IMR-90 (cell line): ENCODE measurements at regions not wholly inside any gene's neighbourhood (a gene's known extent, or its start where the extent isn't known, plus 50 kb on each side); places are given as distances from the start of the nearest gene placed in this dataset.

ENCODE experiments used
- ATAC-seq: fragments of 200-7000 bp; cut with Tn5 transposase; 2 replicates; pipeline ENCODE4 v1.9.1; 2020; ENCODE audit warnings: low read depth, mild to moderate bottlenecking, moderate library complexity
- BruUV-seq: library from RNA; stranded (reverse); fragments of 400-500 nt; replicated peaks from 2 replicates; lab custom pipeline; 2021; lab: Mats Ljungman, UMichigan
- CTCF ChIA-PET: fragments of 300-600 bp; formaldehyde crosslinking; extraction: SDS; loops from one replicate; lab custom pipeline; 2021; ENCODE audit warnings: antibody characterized with exemption; lab: Yijun Ruan, JAX
- POLR2A ChIA-PET: fragments of 300-600 bp; sonication (Branson Sonifier 250); formaldehyde crosslinking; loops from one replicate; lab custom pipeline; 2022; ENCODE audit warnings: antibody characterized with exemption; ENCODE audit not compliant: unreplicated experiment; lab: Charles Lee
- DNase-seq: peaks from one replicate; pipeline ENCODE4 v3.0.0; 2013
- H2AFZ ChIP-seq: replicated peaks from 2 replicates; pipeline ENCODE3; 2013; ENCODE audit warnings: low read length, mild to moderate bottlenecking; ENCODE audit not compliant: poor library complexity
- H2AK5ac ChIP-seq: 2 replicates; pipeline ENCODE4 v1.6.1; 2013; ENCODE audit warnings: low read depth, low read length, inconsistent platforms
- H2AK9ac ChIP-seq: replicated peaks from 2 replicates; pipeline ENCODE3; 2013; ENCODE audit warnings: mild to moderate bottlenecking, low read depth, low read length, moderate library complexity; ENCODE audit not compliant: poor library complexity
- H2BK120ac ChIP-seq: 2 replicates; pipeline ENCODE4 v1.6.1; 2013; ENCODE audit warnings: low read depth, low read length, inconsistent platforms
- H2BK15ac ChIP-seq: 3 replicates; pipeline ENCODE4 v1.6.1; 2013; ENCODE audit warnings: low read depth, low read length, inconsistent platforms
- H2BK20ac ChIP-seq: 2 replicates; pipeline ENCODE4 v1.6.1; 2013; ENCODE audit warnings: low read depth, mild to moderate bottlenecking, inconsistent platforms, low read length, moderate library complexity
- H2BK5ac ChIP-seq: 2 replicates; pipeline ENCODE4 v1.6.1; 2013; ENCODE audit warnings: mild to moderate bottlenecking, low read depth, low read length, inconsistent platforms; ENCODE audit not compliant: poor library complexity, severe bottlenecking
- H3K14ac ChIP-seq: replicated peaks from 2 replicates; pipeline ENCODE4 v1.6.1; 2013; ENCODE audit warnings: low read depth, low read length, inconsistent platforms
- H3K18ac ChIP-seq: 2 replicates; pipeline ENCODE4 v1.6.1; 2013; ENCODE audit warnings: low read depth, low read length, control low read depth
- H3K23ac ChIP-seq: 2 replicates; pipeline ENCODE4 v1.6.1; 2013; ENCODE audit warnings: low read depth, low read length, inconsistent platforms
- H3K27ac ChIP-seq: 2 replicates; pipeline ENCODE4 v1.5.1; 2013; ENCODE audit warnings: mild to moderate bottlenecking, control low read depth, low read length; ENCODE audit not compliant: insufficient read depth
- H3K27me3 ChIP-seq: 2 replicates; pipeline ENCODE4 v1.6.1; 2013; ENCODE audit warnings: low read length; ENCODE audit not compliant: control insufficient read depth, insufficient read depth
- H3K36me3 ChIP-seq: 2 replicates; pipeline ENCODE4 v1.6.1; 2013; ENCODE audit warnings: low read length, mixed read lengths; ENCODE audit not compliant: control insufficient read depth, insufficient read depth
- H3K4ac ChIP-seq: 2 replicates; pipeline ENCODE4 v1.6.1; 2013; ENCODE audit warnings: low read depth, low read length, inconsistent platforms
- H3K4me1 ChIP-seq: 2 replicates; pipeline ENCODE4 v1.6.1; 2013; ENCODE audit warnings: low read length, mixed read lengths; ENCODE audit not compliant: control insufficient read depth, insufficient read depth
- H3K4me2 ChIP-seq: 2 replicates; pipeline ENCODE4 v1.6.1; 2013; ENCODE audit warnings: low read depth, mild to moderate bottlenecking, control low read depth, low read length, moderate library complexity
- H3K4me3 ChIP-seq: 2 replicates; pipeline ENCODE4 v1.5.1; 2013; ENCODE audit warnings: low read depth, mild to moderate bottlenecking, control low read depth, low read length, moderate library complexity; ENCODE audit not compliant: insufficient read depth
- H3K56ac ChIP-seq: 2 replicates; pipeline ENCODE4 v1.6.1; 2013; ENCODE audit warnings: low read length, inconsistent platforms; ENCODE audit not compliant: insufficient read depth; ENCODE audit errors: extremely low read depth
- H3K79me1 ChIP-seq, 2 experiments: 2 replicates each; pipeline ENCODE4 v1.6.1; 2013; ENCODE audit warnings: low read length in 2 of 2, inconsistent platforms in 1 of 2, low read depth in 1 of 2
- H3K9ac ChIP-seq: 2 replicates; pipeline ENCODE4 v1.6.1; 2013; ENCODE audit warnings: low read depth, low read length, control low read depth
- H3K9me1 ChIP-seq: 2 replicates; pipeline ENCODE4 v1.6.1; 2013; ENCODE audit warnings: low read length, inconsistent platforms; ENCODE audit not compliant: insufficient read depth
- H3K9me3 ChIP-seq: 2 replicates; pipeline ENCODE4 v1.6.1; 2013; ENCODE audit warnings: low read length; ENCODE audit not compliant: control insufficient read depth, insufficient read depth
- H4K20me1 ChIP-seq: 2 replicates; pipeline ENCODE4 v1.6.1; 2013; ENCODE audit warnings: low read length, inconsistent platforms; ENCODE audit not compliant: insufficient read depth
- H4K5ac ChIP-seq: 2 replicates; pipeline ENCODE4 v1.6.1; 2013; ENCODE audit warnings: mild to moderate bottlenecking, low read depth, low read length, control low read depth
- H4K8ac ChIP-seq, 2 experiments: 2 replicates each; pipeline ENCODE4 v1.6.1; 2013; ENCODE audit warnings: low read depth in 2 of 2, low read length in 2 of 2, control low read depth in 1 of 2, inconsistent platforms in 1 of 2
- H4K91ac ChIP-seq: 2 replicates; pipeline ENCODE4 v1.6.1; 2013; ENCODE audit warnings: low read depth, low read length, inconsistent platforms; ENCODE audit not compliant: insufficient read depth
- CHD1 ChIP-seq: IDR thresholded peaks from 2 replicates; pipeline ENCODE4 v1.6.1; 2012; ENCODE audit warnings: low read depth, low read length, improper control_type of control experiment
- CTCF ChIP-seq: conservative IDR thresholded peaks from 2 replicates; pipeline ENCODE4 v1.5.1; 2012; ENCODE audit warnings: mild to moderate bottlenecking, low read depth, low read length, improper control_type of control experiment
- FOS ChIP-seq: fragments of 150-350 bp; IDR thresholded peaks from 2 replicates; pipeline ENCODE4 v1.6.1; 2016; ENCODE audit warnings: low read depth, low read length
- MAFK ChIP-seq: IDR thresholded peaks from 2 replicates; pipeline ENCODE4 v1.6.1; 2012; ENCODE audit warnings: low read depth, low read length, improper control_type of control experiment
- MXI1 ChIP-seq: IDR thresholded peaks from 2 replicates; pipeline ENCODE4 v1.6.1; 2012; ENCODE audit warnings: low read depth, mild to moderate bottlenecking, low read length, moderate library complexity, borderline replicate concordance
- WGBS, 2 experiments: methylation state at CpG; one replicate each; pipeline versions ENCODE4 v1.1.5 to v1.1.7; 2013; ENCODE audit warnings: missing lambda C conversion rate in 2 of 2; ENCODE audit not compliant: insufficient read length in 1 of 2; ENCODE audit errors: extremely low coverage in 2 of 2; 5-methylcytosine and 5-hydroxymethylcytosine counted together
- dilution Hi-C: fragments of 300-500 bp; cut with HindIII; formaldehyde crosslinking; loops from one replicate; pipeline ENCODE4 v1.14.3; 2018; ENCODE audit warnings: low sequenced_read_pairs; ENCODE audit not compliant: unreplicated experiment
- in situ Hi-C: fragments of 300-500 bp; cut with MboI; formaldehyde crosslinking; loops from 3 replicates; pipeline ENCODE4 v1.14.3; 2019; ENCODE audit warnings: low sequenced_read_pairs, inconsistent platforms, mixed read lengths
- intact Hi-C: fragments of 100-400 bp; cut with micrococcal nuclease; formaldehyde crosslinking; loops from 2 replicates; pipeline ENCODE4 v1.10.0; 2022

DNA sequence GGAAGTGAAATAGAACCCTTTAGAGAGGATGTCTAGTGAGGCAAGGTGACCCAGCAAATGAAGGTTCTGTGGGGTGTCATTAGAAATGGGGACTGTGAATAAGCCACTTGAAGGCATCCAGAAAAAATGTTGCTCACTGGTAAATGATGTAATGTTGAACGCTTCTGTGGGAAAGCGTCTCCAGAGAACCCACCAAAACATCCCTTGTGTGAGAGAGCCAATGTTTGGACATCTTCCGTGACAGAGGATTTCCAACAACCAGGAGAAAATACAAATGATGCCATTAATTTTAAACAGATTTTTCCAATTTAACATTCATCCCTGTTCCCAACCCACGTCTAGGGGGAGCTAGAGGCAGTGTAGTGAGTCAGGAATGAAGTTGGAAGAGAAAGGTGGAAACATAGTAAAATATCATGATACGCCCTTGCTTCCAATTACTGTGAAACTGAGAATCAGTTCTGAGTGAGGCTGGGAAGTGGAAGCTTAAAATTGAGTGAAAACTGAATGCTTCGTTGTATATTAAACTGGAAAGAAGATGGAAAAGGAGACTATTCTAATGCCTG is 584.2 kb downstream of the CD109 start:
- no TSS peak for BruUV-seq
- no peak overlapping the region for H3K56ac ChIP-seq
- CTCF ChIA-PET: interaction anchor here (1.5 to 1.6 kb wide), 2 partner anchors 10 to 19 kb away, joined by 5 read pairs; no protein-coding TSS in a partner anchor
- 0 out of 2 replicates have a peak overlapping the region, but pooled peaks have one; percentile 24 for H3K23ac ChIP-seq
- dilution Hi-C loops: no loop called here
- ATAC-seq (no peak), DNase-seq (no peak)
- H3K18ac ChIP-seq: peak overlapping the region; percentile 80; the same call in 1 of the 2 replicates
- no peak overlapping the region for H3K4me2 ChIP-seq
- H2BK120ac ChIP-seq: peak overlapping the region; percentile 72
- intact Hi-C loops: loop anchor here (5.0 kb wide), 2 partner anchors 193 to 927 kb away; partner anchors contain the start of gene COL12A1
- POLR2A ChIA-PET: no interaction called here
- H2BK20ac ChIP-seq: peak overlapping the region; percentile 74; the same call in 1 of the 2 replicates
- peak overlapping the region; percentile 68 for H3K4ac ChIP-seq
- no peak overlapping the region for H3K4me3 ChIP-seq
- peaks cover 9% of the 10 kb centered on the region for H3K4me1 ChIP-seq
- peaks cover 5% of the 10 kb centered on the region; the same call in 1 of the 2 replicates for H3K9me1 ChIP-seq
- H4K8ac ChIP-seq: peak overlapping the region; percentile 37 to 38; a peak in 3 of 4 replicates
- peak overlapping the region; percentile 37 for H4K91ac ChIP-seq
- H3K14ac ChIP-seq: no peak overlapping the region; the same call in 1 of the 2 replicates
- no peaks in the 10 kb centered on the region for H3K27me3 ChIP-seq
- peak overlapping the region; percentile 49; the same call in 2 of the 3 replicates for H2BK15ac ChIP-seq
- TF ChIP-seq MAFK (no peak), FOS (no peak), CHD1 (no peak), MXI1 (no peak), CTCF (peak; percentile 25)
- H2AFZ ChIP-seq: no peak overlapping the region
- 100% methylated on average over 1 of the region's 6 CpGs; no CpG with 5 or more reads in 1 of the 2 experiments for WGBS, 2 experiments
- H2BK5ac ChIP-seq: no peak overlapping the region
- peak overlapping the region; percentile 70 for H2AK5ac ChIP-seq
- H4K5ac ChIP-seq: peak overlapping the region; percentile 29; the same call in 1 of the 2 replicates
- no peaks in the 10 kb centered on the region for H4K20me1 ChIP-seq
- no peaks in the 10 kb centered on the region for H3K36me3 ChIP-seq
- no peaks in the 10 kb centered on the region for H3K79me1 ChIP-seq
- in situ Hi-C loops: no loop called here
- no peak overlapping the region for H3K9ac ChIP-seq
- no peak overlapping the region for H2AK9ac ChIP-seq
- H3K27ac ChIP-seq: no peak overlapping the region
- H3K9me3 ChIP-seq: no peaks in the 10 kb centered on the region
